Activated CD8-positive, alpha-beta memory T cell treated with anti-CD3 and anti-CD28 coated beads for 1 hour (primary cell): ENCODE measurements at regions not wholly inside any gene's neighbourhood (a gene's known extent, or its start where the extent isn't known, plus 50 kb on each side); places are given as distances from the start of the nearest gene placed in this dataset.
"Not testable (repeated sequence)": the region's sequence is repeated elsewhere in the genome, so short reads cannot be mapped to it uniquely, and the experiment has no call there.

Experiments used
- DNase-seq, 2 donors: peaks; one replicate each; pipeline ENCODE4 v3.0.0-alpha.2; 2020; ENCODE audit warnings: low read depth in 1 of 2; ENCODE audit errors: extremely low read depth in 1 of 2

GRCh38 chr14:86943391-86944365, 1049.3 kb downstream of the GALC start:
- no peak for DNase-seq

GRCh38 chr14:86942936-86943335, 1050.0 kb downstream of the GALC start:
- DNase-seq = no peak

- no peak for DNase-seq
Measured at GRCh38 chr14:86940106-86940505, 1052.9 kb downstream of the GALC start.

DNA sequence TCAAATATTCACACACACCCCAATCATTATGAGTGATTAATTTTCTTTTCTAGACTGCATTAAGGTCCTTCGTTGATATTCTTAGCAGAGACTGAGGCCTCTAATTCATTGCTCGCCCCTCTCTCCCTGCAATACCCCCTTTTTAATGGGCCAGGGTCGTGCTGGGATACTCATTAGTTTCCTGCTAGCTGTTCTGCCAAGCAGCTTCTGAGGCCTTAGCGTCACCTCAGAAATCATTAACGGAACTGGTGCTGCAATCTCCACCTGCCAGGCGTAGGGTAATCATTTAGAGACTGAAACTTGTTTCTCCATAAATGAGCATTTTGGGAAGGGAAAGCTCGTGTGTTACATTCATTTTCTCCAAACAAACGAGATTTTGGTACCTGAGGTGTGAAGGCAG, 1054.7 kb downstream of the GALC start:
- DNase-seq = no peak

DNA sequence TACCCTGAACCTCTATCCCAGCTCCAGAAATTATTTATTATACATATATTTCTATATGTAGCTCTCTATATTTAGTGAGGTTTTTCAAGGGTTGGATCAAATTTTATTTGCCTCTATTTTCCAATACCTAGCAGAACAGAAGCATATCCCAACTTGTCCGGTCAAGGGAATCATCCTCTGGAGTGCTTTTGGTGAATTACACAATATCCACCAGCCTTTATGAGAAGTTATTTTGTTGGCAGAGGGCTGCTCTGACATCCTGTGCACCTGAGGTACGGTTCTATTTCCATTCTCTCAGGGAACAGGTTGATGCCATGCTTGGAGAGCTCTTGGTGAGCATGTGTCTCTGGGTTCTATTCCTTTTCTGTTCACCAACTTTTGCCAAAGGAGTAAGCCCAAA, 1056.4 kb downstream of the GALC start:
- no peak for DNase-seq

- DNase-seq = no peak
Measured at GRCh38 chr14:86935241-86935885, 1057.6 kb downstream of the GALC start.

GRCh38 chr14:86933958-86934595, 1058.9 kb downstream of the GALC start:
- no peak for DNase-seq

GRCh38 chr14:86933460-86933859, 1059.5 kb downstream of the GALC start:
- no peak for DNase-seq

DNA sequence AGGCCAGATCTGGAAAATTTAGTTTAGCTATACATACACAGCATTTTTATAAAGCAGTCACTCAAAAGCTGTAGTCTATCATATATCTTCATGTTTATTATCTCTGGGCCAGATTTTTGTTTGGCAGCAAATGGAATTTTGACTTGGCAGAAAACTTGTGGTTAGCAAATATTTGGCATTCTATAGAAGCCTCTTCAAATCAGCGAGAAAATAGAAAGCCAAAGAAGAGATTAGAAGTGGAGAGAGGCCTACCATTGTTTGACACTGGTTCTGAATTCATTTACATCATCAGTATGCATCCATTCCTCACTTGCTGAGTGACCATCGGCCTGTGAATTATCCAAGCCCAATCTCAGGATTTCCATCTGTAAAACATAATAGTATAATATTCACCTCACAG, 1077.6 kb downstream of the GALC start:
- DNase-seq = no peak

DNA sequence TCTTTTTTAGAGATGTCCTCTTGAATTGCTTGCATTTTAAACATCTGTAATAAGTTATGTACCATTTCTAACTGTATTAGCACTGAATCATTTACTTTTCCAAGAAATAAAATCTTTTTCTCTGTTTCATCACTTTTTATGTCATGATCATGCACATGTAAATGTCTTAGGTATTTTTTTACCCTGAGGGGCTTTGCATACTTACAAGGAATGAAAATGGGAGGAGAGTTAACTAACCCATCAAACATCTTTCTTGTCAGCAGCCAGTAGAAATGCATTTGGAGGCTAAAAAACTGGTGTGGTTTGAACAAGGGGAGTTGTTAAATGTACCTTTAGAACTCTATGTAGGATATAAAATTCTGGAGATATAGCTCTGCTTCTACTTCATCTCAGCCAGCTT, 1080.3 kb downstream of the GALC start:
- DNase-seq = no peak

DNA sequence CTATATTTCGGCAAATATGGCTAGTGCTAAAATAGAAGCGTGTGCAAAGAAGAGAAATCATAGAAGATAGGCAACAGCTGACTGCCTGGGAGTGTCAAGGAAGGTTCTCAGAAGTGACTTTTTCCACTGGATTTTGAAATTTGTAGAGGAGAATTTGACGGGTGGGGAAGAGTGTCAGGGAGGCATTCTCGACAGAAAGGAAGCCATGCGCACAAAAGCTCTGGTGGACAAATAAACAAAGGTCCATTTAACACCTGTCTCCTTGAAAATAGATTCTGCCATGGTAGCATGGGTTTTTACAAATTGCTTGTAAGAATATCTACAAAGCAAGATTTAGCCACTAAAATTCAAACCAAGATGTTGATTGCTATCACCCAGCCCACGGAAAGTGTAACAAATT, 1081.5 kb downstream of the GALC start:
- DNase-seq = no peak

DNA sequence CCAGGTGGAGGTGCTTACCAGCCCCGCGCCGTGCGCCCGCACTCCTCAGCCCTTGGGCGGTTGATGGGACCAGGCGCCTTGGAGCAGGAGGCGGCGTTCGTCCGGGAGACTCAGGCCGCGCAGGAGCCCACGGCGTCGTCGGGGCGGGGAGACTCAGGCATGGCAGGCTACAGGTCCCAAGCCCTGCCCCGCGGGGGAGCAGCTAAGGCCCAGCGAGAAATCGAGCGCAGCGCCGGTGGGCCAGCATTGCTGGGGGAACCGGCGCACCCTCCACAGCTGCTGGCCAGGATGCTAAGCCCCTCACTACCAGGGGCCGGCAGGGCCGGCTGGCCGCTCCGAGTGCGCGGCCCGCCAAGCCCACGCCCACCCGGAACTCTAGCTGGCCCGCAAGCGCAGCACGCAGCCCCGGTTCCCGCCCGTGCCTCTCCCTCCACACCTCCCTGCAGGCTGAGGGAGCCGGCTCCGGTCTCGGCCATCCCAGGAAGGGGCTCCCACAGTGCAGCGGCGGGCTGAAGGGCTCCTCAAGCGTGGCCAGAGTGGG, 1087.5 kb downstream of the GALC start:
- not testable (repeated sequence) for DNase-seq

DNA sequence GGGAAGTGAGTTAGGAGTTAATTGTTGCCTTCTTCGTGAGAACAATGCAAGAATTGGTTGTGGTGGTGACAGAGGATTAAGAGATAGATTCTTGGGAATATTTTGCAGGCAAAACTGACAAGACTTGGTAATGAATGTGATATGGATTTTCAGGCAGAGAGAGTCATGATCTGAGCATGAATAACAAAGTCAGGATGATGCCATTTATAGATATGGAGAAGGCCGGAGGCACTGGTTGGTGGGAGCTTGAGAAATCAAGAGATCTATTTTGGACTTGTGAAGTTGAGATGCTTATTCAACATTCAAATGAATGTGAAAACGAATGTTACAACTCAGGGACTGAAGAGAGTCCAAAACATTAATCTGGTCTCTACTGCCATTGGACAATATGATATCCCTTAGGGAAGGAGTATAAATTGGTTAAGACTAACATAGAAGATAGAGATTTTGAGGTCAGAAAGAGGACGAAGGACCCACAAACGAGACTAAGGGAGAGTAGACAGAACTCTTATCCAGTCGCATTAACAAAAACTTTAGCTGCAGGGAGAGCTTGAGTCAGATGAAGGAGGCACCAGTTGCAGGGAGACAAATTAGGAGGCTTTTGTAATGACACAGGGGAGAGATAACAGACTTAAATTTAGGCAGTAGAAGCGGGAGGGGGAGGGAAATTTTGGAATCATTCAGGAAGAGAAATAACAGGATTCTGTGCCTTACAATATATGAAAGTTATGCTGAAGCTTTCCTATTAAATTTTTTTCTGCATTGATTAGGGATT, 1090.6 kb downstream of the GALC start:
- DNase-seq = no peak

DNA sequence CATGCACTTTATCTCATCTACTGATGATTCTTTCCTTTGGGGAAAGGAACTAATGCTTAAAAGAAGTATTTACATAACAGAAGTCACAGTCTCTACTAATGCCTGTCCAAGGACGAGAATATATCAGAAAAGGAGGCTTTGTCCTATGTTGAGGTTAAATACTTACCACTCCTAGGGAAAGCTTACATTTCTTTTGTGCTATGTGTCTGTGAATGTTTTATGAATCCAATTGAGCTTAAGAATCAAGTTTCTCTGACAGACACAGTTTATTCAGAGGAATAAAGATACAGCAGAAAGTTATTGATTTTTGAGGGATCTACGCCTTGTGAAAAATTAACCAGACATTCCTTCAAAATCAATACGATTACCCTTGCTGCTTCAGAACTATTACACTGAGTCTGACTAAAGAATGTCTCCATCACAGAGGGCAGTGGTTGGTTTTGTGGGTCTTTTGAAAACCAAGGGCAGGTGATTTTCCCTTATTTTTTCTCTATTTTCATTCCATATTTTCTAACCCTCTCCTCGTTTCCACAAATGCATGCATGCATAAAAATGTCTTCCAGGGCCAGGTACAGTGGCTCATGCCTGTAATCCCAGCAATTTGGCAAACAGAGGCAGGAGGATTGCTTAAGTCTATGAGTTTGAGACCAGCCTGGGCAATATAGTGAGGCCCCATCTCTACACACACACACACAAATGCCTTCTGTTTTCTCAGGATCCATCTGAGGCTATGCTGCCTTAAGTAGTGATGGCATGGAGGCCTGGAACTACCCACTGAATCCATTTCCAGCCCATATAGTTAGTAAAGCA, 1095.1 kb downstream of the GALC start:
- no peak for DNase-seq

DNA sequence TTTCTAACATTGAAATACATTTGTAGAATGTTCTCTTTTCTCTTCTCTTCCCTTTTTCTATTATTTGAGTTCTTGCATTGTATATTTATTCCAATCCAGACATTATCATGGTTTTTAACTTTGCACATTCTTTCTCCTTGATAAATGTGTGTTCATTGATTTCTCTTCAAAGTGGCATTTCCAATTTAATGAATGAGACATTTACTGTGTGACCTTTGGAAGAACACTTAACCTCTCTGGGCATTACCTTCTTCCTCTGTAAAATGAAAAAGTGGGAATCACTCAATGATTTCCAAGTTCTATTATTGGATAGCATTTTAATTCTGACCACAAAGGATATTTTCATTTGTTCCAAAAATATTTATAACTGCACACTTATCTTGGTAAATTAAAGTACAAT, 1095.8 kb downstream of the GALC start:
- DNase-seq = no peak

DNA sequence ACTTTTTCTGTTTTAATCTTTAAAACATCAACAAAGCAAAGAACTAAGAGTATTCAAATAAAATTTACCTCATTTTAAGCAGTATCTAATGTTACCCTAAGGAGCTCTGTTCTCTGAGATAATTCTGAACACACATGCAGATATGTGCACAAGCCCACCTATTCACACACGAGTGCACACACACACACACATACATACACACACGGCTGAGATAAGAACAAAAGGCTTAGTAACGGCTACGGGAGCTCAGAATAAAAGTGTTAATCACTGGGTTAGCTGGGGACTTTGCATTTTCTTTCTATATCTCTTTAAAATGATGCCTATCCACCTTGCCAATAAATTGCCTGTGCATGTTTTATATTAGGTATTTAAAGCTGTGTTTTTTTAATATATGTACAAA, 1096.3 kb downstream of the GALC start:
- no peak for DNase-seq

DNA sequence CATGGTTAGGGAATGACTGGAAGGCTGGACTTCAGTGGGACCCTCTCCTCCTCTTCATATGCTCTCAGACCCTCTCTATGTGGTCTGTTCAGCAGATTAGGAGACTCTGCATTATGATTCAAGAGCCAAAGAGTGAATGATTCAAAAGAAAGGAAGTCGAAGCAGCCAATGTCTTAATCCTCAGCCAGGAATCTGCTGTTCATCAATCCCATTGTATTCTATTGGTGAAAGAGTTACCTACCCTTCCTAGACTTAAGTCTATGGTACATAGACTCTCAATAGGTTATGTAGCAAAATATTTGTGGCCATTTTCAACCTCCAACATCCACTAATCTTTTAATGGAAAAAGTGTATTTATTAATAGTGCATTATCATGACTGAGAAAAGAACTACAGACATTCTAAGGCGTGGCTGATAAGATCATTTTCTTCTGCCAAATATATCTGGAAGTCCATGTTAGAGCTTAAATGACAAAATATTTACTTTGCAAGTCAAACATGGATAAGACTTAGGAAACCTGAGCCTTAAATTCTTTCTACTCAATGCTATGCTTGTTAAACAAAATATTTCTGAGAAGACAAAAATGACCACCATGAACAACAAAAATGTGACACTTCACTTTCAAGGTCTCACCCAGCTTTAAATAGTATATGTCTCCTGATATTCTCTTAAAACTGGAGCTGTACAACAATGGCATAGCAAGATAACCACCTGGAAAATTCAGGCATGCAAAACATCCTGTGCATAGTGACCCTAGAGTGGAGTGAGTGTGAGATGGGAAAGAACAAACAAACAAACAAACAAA, 1100.6 kb downstream of the GALC start:
- no peak for DNase-seq

GRCh38 chr14:86885280-86885679, 1107.7 kb downstream of the GALC start:
- no peak for DNase-seq

- no peak for DNase-seq
Measured at GRCh38 chr14:86884498-86884897, 1108.5 kb downstream of the GALC start.
